ENCODE measurements at regions not wholly inside any gene's neighbourhood (a gene's known extent, or its start where the extent isn't known, plus 50 kb on each side); places are given as distances from the start of the nearest gene placed in this dataset.

DNA sequence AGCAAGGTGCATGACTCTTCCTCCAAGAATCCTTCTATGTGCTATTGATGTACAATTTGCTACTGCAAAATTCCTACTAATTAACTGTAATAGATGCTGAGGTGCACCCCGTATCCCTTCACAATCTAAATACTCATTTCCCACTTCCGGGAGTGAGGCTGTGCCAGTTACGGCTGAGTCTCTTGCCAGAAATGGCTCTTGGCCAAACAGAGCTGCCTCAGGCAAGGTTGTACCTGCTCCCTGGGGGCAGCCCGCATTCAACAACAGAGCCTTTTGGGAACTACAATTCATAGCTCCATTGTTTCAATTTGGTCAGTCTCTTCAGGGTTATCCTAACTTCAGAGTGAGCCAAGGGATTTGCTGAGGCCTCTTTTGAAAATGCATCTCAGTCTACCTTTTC is 789.8 kb upstream of the MAP3K7 start:
- Histone ChIP-seq H3K36me3 (ENCODE audit: control insufficient read depth in 3 of 3, insufficient read depth in 2 of 3, low read depth in 1 of 3, low read length in 3 of 3) (no peaks in the 10 kb centered on the region), H3K9me3 (ENCODE audit: control insufficient read depth in 2 of 2, insufficient read depth in 1 of 2, low read depth in 1 of 2, low read length in 1 of 2) (no peaks in the 10 kb centered on the region), H3K4me1 (ENCODE audit: control insufficient read depth in 3 of 3, insufficient read depth in 2 of 3, low read depth in 1 of 3, low read length in 2 of 3) (no peaks in the 10 kb centered on the region), H3K4me3 (ENCODE audit: low read depth in 1 of 3, low read length in 3 of 3) (no peak overlapping the region), H3K27me3 (ENCODE audit: control insufficient read depth in 3 of 3, insufficient read depth in 3 of 3, low read length in 3 of 3) (no peaks in the 10 kb centered on the region), H3K27ac (ENCODE audit: low read depth in 1 of 3, low read length in 2 of 3) (peak overlapping the region in 1 of 3 donors; percentile 14)
- DNase-seq (peak in 1 of 2 donors; percentile 66), FAIRE-seq (no peak)
- 13 to 49% (median 46%) methylated on average over 4 of the region's 4 CpGs for WGBS, 3 donors

DNA sequence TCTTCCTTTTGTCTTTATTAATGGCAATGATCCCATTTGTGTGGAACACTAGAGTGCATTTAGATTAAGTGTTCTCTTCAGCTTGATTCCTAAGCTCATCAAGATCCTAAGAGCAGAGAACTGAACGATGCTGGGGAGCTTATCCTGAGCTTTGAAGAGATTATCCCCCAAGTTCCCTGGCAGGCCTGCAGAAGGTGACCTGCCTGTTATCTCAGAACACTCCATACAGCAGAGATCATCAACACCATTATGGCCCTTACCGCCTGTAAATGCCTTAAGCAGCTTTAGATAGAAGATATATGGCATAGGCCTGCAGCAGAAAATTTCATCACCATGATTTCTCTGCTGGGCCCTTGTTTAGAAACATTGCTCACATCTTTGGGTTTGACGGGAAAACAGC is 779.9 kb upstream of the MAP3K7 start:
- H3K4me3 ChIP-seq (ENCODE audit: low read depth in 1 of 3, low read length in 3 of 3), result no peak overlapping the region
- DNase-seq (no peak), FAIRE-seq (no peak)
- H3K27me3 ChIP-seq (ENCODE audit: control insufficient read depth in 3 of 3, insufficient read depth in 3 of 3, low read length in 3 of 3), result no peaks in the 10 kb centered on the region
- H3K9me3 ChIP-seq (ENCODE audit: control insufficient read depth in 2 of 2, insufficient read depth in 1 of 2, low read depth in 1 of 2, low read length in 1 of 2), result peaks cover 0 to 3% of the 10 kb centered on the region in 2 donors
- no peaks in the 10 kb centered on the region for H3K36me3 ChIP-seq (ENCODE audit: control insufficient read depth in 3 of 3, insufficient read depth in 2 of 3, low read depth in 1 of 3, low read length in 3 of 3)
- 33 to 58% (median 42%) methylated on average over 3 of the region's 3 CpGs for WGBS, 3 donors
- H3K27ac ChIP-seq (ENCODE audit: low read depth in 1 of 3, low read length in 2 of 3), result no peak overlapping the region
- no peaks in the 10 kb centered on the region for H3K4me1 ChIP-seq (ENCODE audit: control insufficient read depth in 3 of 3, insufficient read depth in 2 of 3, low read depth in 1 of 3, low read length in 2 of 3)

DNA sequence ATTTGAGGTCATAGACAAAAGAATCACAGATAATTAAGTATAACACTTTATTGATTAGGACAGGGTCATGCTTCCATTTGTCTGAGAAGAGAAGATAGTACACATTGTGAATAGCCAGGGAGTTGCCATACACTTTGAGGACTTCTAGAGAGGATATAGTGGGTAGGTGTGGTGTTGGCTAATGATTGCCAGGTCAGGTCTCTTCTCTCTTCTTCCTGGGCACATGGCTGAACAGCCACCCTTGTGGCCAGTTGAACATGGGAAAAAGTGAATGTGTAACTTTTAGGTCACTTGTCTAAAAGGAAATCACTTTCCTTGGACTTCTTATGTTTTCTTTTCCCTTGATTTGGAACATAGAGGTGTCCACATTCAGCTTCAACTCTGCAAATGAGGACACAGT is 772.1 kb upstream of the MAP3K7 start:
- H3K36me3 ChIP-seq (ENCODE audit: control insufficient read depth in 3 of 3, insufficient read depth in 2 of 3, low read depth in 1 of 3, low read length in 3 of 3), result no peaks in the 10 kb centered on the region
- H3K4me1 ChIP-seq (ENCODE audit: control insufficient read depth in 3 of 3, insufficient read depth in 2 of 3, low read depth in 1 of 3, low read length in 2 of 3), result no peaks in the 10 kb centered on the region
- H3K9me3 ChIP-seq (ENCODE audit: control insufficient read depth in 2 of 2, insufficient read depth in 1 of 2, low read depth in 1 of 2, low read length in 1 of 2), result no peaks in the 10 kb centered on the region
- no peak overlapping the region for H3K27ac ChIP-seq (ENCODE audit: low read depth in 1 of 3, low read length in 2 of 3)
- H3K27me3 ChIP-seq (ENCODE audit: control insufficient read depth in 3 of 3, insufficient read depth in 3 of 3, low read length in 3 of 3), result no peaks in the 10 kb centered on the region
- no peak overlapping the region for H3K4me3 ChIP-seq (ENCODE audit: low read depth in 1 of 3, low read length in 3 of 3)
- no peak for FAIRE-seq
- no peak for DNase-seq

DNA sequence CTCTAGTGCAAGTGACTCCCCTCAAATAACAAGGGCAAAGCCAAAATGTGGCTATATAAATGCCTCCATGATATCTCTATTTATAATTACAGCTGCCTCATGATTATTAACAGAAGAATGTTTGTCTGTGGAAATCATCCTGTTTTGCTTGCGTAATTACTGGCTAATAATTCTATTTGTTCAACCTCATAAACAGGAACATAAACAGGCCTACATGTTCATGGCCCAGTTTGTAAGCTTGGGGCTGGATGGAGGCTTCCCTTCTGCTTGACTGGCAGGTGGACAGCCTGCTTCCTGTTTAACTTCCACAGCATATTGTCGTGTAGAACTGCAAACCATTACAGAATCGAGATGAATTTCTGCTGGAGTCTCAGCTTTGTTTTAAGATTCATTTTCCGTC is 766.0 kb upstream of the MAP3K7 start:
- FAIRE-seq, result no peak
- Histone ChIP-seq H3K27me3 (ENCODE audit: control insufficient read depth in 3 of 3, insufficient read depth in 3 of 3, low read length in 3 of 3) (no peaks in the 10 kb centered on the region), H3K27ac (ENCODE audit: low read depth in 1 of 3, low read length in 2 of 3) (no peak overlapping the region), H3K9me3 (ENCODE audit: control insufficient read depth in 2 of 2, insufficient read depth in 1 of 2, low read depth in 1 of 2, low read length in 1 of 2) (no peaks in the 10 kb centered on the region), H3K36me3 (ENCODE audit: control insufficient read depth in 3 of 3, insufficient read depth in 2 of 3, low read depth in 1 of 3, low read length in 3 of 3) (no peaks in the 10 kb centered on the region), H3K4me1 (ENCODE audit: control insufficient read depth in 3 of 3, insufficient read depth in 2 of 3, low read depth in 1 of 3, low read length in 2 of 3) (no peaks in the 10 kb centered on the region), H3K4me3 (ENCODE audit: low read depth in 1 of 3, low read length in 3 of 3) (no peak overlapping the region)
- DNase-seq, result peak in 1 of 2 donors; percentile 4
- WGBS, 3 donors, result 43 to 71% (median 70%) methylated on average over 4 of the region's 4 CpGs

DNA sequence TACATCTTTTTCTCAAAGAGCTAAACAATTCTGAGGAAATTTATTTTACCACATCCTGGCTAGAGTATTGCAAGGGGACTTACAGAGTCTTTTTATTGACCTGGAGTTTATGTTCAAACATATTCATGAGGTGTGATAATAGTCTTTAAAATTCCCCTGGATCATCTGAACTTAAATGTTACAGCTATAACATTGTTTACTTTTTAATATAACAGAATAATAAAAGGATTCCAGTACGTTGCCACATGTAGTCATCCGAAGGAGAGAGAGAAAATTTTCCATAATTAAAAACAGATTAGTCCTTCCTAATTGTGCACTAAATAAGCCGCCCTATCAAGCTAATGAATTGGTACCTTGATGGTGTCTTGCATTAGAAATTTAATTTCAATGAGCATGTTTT is 765.4 kb upstream of the MAP3K7 start:
- H3K27ac ChIP-seq (ENCODE audit: low read depth in 1 of 3, low read length in 2 of 3), result no peak overlapping the region
- FAIRE-seq, result no peak
- 61 to 77% (median 72%) methylated on average over 3 of the region's 3 CpGs for WGBS, 3 donors

DNA sequence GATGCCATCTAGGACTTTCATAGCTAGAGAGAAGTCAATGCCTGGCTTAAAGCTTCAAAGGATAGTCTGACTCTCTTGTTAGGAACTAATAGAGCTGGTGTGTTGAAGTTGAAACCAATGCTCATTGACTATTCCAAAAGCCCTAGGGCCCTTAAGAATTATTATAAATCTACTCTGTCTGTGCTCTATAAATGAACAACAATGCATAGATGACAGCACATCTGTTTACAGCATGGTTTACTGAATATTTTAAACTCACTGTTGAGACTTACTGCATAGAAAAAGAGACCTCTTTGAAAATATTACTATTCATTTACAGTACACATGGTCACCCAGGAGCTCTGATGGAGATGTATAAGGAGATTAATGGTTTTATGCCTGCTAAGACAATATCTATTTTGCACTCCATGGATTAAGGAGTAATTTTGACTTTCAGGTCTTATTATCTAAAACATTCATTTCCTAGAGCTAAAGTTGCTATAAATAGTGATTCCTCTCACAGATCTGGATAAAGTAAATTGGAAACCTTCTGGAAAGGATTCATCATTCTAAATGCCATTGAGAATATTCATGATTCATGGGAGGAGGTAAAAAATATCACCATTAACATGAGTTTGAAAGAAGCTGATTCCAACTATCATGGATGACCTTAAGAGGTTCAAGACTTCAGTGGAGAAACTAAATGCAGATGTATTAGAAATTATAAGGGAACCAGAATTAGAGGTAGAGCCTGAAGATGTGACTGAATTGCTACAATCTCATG is 763.5 kb upstream of the MAP3K7 start:
- DNase-seq (no peak), FAIRE-seq (no peak)
- H3K36me3 ChIP-seq (ENCODE audit: control insufficient read depth in 3 of 3, insufficient read depth in 2 of 3, low read depth in 1 of 3, low read length in 3 of 3), result no peaks in the 10 kb centered on the region
- H3K4me3 ChIP-seq (ENCODE audit: low read depth in 1 of 3, low read length in 3 of 3), result no peak overlapping the region
- H3K27me3 ChIP-seq (ENCODE audit: control insufficient read depth in 3 of 3, insufficient read depth in 3 of 3, low read length in 3 of 3), result no peaks in the 10 kb centered on the region
- no peak overlapping the region for H3K27ac ChIP-seq (ENCODE audit: low read depth in 1 of 3, low read length in 2 of 3)
- H3K9me3 ChIP-seq (ENCODE audit: control insufficient read depth in 2 of 2, insufficient read depth in 1 of 2, low read depth in 1 of 2, low read length in 1 of 2), result no peaks in the 10 kb centered on the region
- H3K4me1 ChIP-seq (ENCODE audit: control insufficient read depth in 3 of 3, insufficient read depth in 2 of 3, low read depth in 1 of 3, low read length in 2 of 3), result no peaks in the 10 kb centered on the region

More for the DNA sequence above, 765.4 kb upstream of the MAP3K7 start:
- Histone ChIP-seq H3K4me1 (ENCODE audit: control insufficient read depth in 3 of 3, insufficient read depth in 2 of 3, low read depth in 1 of 3, low read length in 2 of 3) (no peaks in the 10 kb centered on the region), H3K27me3 (ENCODE audit: control insufficient read depth in 3 of 3, insufficient read depth in 3 of 3, low read length in 3 of 3) (no peaks in the 10 kb centered on the region), H3K4me3 (ENCODE audit: low read depth in 1 of 3, low read length in 3 of 3) (no peak overlapping the region), H3K9me3 (ENCODE audit: control insufficient read depth in 2 of 2, insufficient read depth in 1 of 2, low read depth in 1 of 2, low read length in 1 of 2) (no peaks in the 10 kb centered on the region), H3K36me3 (ENCODE audit: control insufficient read depth in 3 of 3, insufficient read depth in 2 of 3, low read depth in 1 of 3, low read length in 3 of 3) (no peaks in the 10 kb centered on the region)
- DNase-seq, result no peak

DNA sequence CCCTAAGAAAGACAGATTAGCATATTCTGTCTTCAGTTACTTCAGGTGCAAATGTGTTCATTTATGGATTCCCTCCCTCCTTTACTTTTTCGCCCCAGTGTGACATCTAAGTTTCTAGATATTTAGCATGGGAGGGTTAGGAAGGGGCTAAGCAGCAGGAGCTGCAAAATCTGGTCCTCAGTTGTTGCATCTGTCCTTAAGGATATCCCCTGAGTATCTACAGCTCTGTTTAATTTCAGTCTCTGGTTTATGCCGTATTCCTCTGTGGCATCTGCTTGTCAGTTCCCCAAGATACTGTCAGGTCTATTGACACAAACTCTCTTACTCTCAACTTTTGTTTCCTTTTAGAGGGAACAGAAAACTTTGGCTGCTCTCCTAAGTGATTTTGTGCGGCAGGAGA is 754.6 kb upstream of the MAP3K7 start:
- no peak for FAIRE-seq
- H3K4me1 ChIP-seq (ENCODE audit: control insufficient read depth in 3 of 3, insufficient read depth in 2 of 3, low read depth in 1 of 3, low read length in 2 of 3), result no peaks in the 10 kb centered on the region
- 73 to 81% (median 77%) methylated on average over 3 of the region's 3 CpGs for WGBS, 3 donors

DNA sequence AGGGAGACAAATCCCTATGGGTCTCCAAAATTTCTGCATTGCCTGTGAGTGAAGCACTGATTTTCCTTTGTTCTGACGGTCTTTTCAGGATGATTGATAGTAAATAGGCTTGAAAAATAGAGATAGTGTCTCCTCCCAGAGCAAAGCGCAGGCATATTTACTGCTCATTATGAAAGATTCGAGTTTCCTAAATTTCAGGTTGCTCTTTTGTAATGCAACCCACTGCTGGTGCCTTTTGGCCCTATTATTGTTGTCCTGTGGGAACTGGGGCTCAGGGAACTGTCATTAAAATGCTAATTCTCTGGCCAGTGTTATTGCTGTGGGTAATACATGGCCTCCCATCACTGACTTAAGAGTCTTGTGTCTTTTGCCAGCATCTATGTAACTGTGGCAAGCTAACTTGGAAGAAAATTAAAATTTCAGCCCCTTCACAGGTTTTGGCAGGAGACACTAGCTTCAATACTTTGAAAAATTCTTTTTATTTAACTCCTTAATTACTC is 754.1 kb upstream of the MAP3K7 start:
- H3K27ac ChIP-seq (ENCODE audit: low read depth in 1 of 3, low read length in 2 of 3), result no peak overlapping the region
- H3K4me1 ChIP-seq (ENCODE audit: control insufficient read depth in 3 of 3, insufficient read depth in 2 of 3, low read depth in 1 of 3, low read length in 2 of 3), result no peaks in the 10 kb centered on the region
- no peak for FAIRE-seq
- no peak overlapping the region for H3K4me3 ChIP-seq (ENCODE audit: low read depth in 1 of 3, low read length in 3 of 3)
- no peaks in the 10 kb centered on the region for H3K36me3 ChIP-seq (ENCODE audit: control insufficient read depth in 3 of 3, insufficient read depth in 2 of 3, low read depth in 1 of 3, low read length in 3 of 3)
- no peaks in the 10 kb centered on the region for H3K27me3 ChIP-seq (ENCODE audit: control insufficient read depth in 3 of 3, insufficient read depth in 3 of 3, low read length in 3 of 3)
- no peak for DNase-seq
- 70 to 84% (median 83%) methylated on average over 3 of the region's 3 CpGs for WGBS, 3 donors
- no peaks in the 10 kb centered on the region for H3K9me3 ChIP-seq (ENCODE audit: control insufficient read depth in 2 of 2, insufficient read depth in 1 of 2, low read depth in 1 of 2, low read length in 1 of 2)

More for the DNA sequence above, 754.6 kb upstream of the MAP3K7 start:
- Histone ChIP-seq H3K27me3 (ENCODE audit: control insufficient read depth in 3 of 3, insufficient read depth in 3 of 3, low read length in 3 of 3) (no peaks in the 10 kb centered on the region), H3K9me3 (ENCODE audit: control insufficient read depth in 2 of 2, insufficient read depth in 1 of 2, low read depth in 1 of 2, low read length in 1 of 2) (no peaks in the 10 kb centered on the region), H3K4me3 (ENCODE audit: low read depth in 1 of 3, low read length in 3 of 3) (no peak overlapping the region), H3K36me3 (ENCODE audit: control insufficient read depth in 3 of 3, insufficient read depth in 2 of 3, low read depth in 1 of 3, low read length in 3 of 3) (no peaks in the 10 kb centered on the region), H3K27ac (ENCODE audit: low read depth in 1 of 3, low read length in 2 of 3) (no peak overlapping the region)
- DNase-seq, result no peak

DNA sequence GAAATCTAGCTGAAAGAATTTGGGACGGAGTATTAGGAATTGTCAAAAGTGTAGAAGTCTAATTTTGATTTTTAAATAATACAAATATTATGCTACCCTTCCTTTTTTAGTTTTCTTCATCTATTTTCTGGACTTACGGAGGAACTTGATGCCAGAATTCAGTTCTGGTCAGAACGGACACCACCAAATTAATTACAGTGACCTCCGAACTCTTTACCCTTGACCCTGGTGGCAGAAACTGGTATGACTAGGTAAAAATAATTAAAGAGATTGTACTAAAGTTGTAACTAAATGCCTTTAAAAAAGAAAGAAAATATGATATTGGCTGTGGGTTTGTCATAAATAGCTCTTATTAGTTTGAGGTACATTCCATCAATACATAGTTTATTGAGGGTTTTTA is 751.1 kb upstream of the MAP3K7 start:
- FAIRE-seq (no peak), DNase-seq (no peak)
- Histone ChIP-seq H3K27ac (ENCODE audit: low read depth in 1 of 3, low read length in 2 of 3) (no peak overlapping the region), H3K36me3 (ENCODE audit: control insufficient read depth in 3 of 3, insufficient read depth in 2 of 3, low read depth in 1 of 3, low read length in 3 of 3) (no peaks in the 10 kb centered on the region), H3K9me3 (ENCODE audit: control insufficient read depth in 2 of 2, insufficient read depth in 1 of 2, low read depth in 1 of 2, low read length in 1 of 2) (no peaks in the 10 kb centered on the region), H3K4me1 (ENCODE audit: control insufficient read depth in 3 of 3, insufficient read depth in 2 of 3, low read depth in 1 of 3, low read length in 2 of 3) (no peaks in the 10 kb centered on the region), H3K27me3 (ENCODE audit: control insufficient read depth in 3 of 3, insufficient read depth in 3 of 3, low read length in 3 of 3) (no peaks in the 10 kb centered on the region), H3K4me3 (ENCODE audit: low read depth in 1 of 3, low read length in 3 of 3) (no peak overlapping the region)
- 82 to 89% (median 85%) methylated on average over 4 of the region's 4 CpGs for WGBS, 3 donors
